ENCODE measurements at regions not wholly inside any gene's neighbourhood (a gene's known extent, or its start where the extent isn't known, plus 50 kb on each side); places are given as distances from the start of the nearest gene placed in this dataset.

DNA sequence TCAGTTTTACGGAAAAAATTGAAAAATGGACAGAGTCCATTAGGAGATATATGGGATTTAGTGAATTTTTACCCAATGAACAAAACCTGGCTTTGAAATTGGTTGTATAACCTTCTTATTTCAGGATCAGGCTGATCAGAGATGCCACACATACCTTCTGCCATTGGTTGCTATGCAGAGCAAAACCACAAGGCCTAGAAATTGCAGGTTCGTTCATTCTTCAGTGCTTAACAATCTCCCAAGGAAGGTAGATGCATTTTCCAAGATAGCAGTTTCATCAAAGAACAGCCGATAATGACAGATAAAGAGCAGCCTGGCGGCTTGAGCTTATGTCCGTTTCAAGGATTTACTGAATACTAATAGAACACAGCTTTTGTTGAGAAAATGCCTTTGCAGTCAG, 868.8 kb downstream of the EPHA4 start:
- FAIRE-seq (no peak), DNase-seq (ENCODE audit: extremely low read depth in 1 of 4, low spot score in 3 of 4) (no peak), ATAC-seq (no peak)
- Histone ChIP-seq H3K9me3 (replicated peaks; ENCODE audit: control insufficient read depth, insufficient read depth, low read depth, low read length) (no peaks in the 10 kb centered on the region; the same call in 1 of the 2 replicates), H3K9me1 (ENCODE audit: control insufficient read depth, insufficient read depth, low read length) (no peaks in the 10 kb centered on the region), H3K79me2 (ENCODE audit: control insufficient read depth, insufficient read depth, low read length) (no peaks in the 10 kb centered on the region), H3K4me3 (no peak overlapping the region), H2AFZ (ENCODE audit: low read depth, low read length) (no peak overlapping the region), H3K36me3 (ENCODE audit: control insufficient read depth, insufficient read depth, low read length) (no peaks in the 10 kb centered on the region), H3K27me3 (ENCODE audit: control insufficient read depth in 2 of 2, insufficient read depth in 2 of 2, low read length in 2 of 2) (no peaks in the 10 kb centered on the region), H3K4me2 (ENCODE audit: insufficient read depth, low read length) (no peak overlapping the region), H4K20me1 (replicated peaks; ENCODE audit: control insufficient read depth, insufficient read depth, low read length) (no peaks in the 10 kb centered on the region), H3K4me1 (replicated peaks in 1 of 2; ENCODE audit: control insufficient read depth in 2 of 2, insufficient read depth in 2 of 2, low read length in 2 of 2) (no peaks in the 10 kb centered on the region), H3K27ac (ENCODE audit: extremely low read depth, low read depth, low read length) (no peak overlapping the region), H3K9ac (ENCODE audit: insufficient read depth in 1 of 2, low read depth in 2 of 2, low read length in 2 of 2) (no peak overlapping the region)
- POLR2A ChIA-PET = no interaction called here
- BruUV-seq (replicated peaks) = no TSS peak
- intact Hi-C loops (cut with micrococcal nuclease) (no loop called here), in situ Hi-C loops (cut with MboI) (no loop called here)
- WGBS (ENCODE audit: insufficient coverage, low coverage, missing lambda C conversion rate) = 1% methylated on average over 5 of the region's 5 CpGs
- TF ChIP-seq HCFC1 (IDR thresholded peaks at IDR 0.05; ENCODE audit: low read depth, low read length) (no peak), NCOA1 (IDR thresholded peaks at IDR 0.05; ENCODE audit: low read depth) (no peak), ZNF232 (CRISPR knock-in tag; IDR thresholded peaks at IDR 0.05) (no peak), ZEB2 (IDR thresholded peaks at IDR 0.05) (no peak), TBL1XR1 (IDR thresholded peaks at IDR 0.05; ENCODE audit: low read length in 2 of 2) (no peak), PHTF2 (CRISPR knock-in tag; IDR thresholded peaks at IDR 0.05) (no peak), ZNF551 (CRISPR knock-in tag; IDR thresholded peaks at IDR 0.05) (no peak), SMARCA4 (IDR thresholded peaks at IDR 0.05) (no peak), TGIF2 (CRISPR knock-in tag; IDR thresholded peaks at IDR 0.05) (no peak), ETV1 (tag; conservative IDR thresholded peaks at IDR 0.05; ENCODE audit: low read depth) (no peak), DMBX1 (CRISPR knock-in tag; IDR thresholded peaks at IDR 0.05; ENCODE audit: borderline replicate concordance) (no peak), RNF2 (IDR thresholded peaks at IDR 0.05) (no peak), GABPB1 (CRISPR knock-in tag; IDR thresholded peaks at IDR 0.05) (no peak), KLF6 (CRISPR knock-in tag; IDR thresholded peaks at IDR 0.05; ENCODE audit: borderline replicate concordance) (no peak), HNRNPLL (IDR thresholded peaks at IDR 0.05; ENCODE audit: low read depth, low read length, poor library complexity, severe bottlenecking) (no peak), YBX1 (IDR thresholded peaks at IDR 0.05) (no peak)
- TF ChIP-seq, protein P1, sequence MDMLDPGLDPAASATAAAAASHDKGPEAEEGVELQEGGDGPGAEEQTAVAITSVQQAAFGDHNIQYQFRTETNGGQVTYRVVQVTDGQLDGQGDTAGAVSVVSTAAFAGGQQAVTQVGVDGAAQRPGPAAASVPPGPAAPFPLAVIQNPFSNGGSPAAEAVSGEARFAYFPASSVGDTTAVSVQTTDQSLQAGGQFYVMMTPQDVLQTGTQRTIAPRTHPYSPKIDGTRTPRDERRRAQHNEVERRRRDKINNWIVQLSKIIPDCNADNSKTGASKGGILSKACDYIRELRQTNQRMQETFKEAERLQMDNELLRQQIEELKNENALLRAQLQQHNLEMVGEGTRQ (CRISPR knock-in tag; IDR thresholded peaks at IDR 0.05) = no peak
- TF ChIP-seq, protein P2, sequence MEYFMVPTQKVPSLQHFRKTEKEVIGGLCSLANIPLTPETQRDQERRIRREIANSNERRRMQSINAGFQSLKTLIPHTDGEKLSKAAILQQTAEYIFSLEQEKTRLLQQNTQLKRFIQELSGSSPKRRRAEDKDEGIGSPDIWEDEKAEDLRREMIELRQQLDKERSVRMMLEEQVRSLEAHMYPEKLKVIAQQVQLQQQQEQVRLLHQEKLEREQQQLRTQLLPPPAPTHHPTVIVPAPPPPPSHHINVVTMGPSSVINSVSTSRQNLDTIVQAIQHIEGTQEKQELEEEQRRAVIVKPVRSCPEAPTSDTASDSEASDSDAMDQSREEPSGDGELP (CRISPR knock-in tag; IDR thresholded peaks at IDR 0.05; ENCODE audit: borderline replicate concordance) = no peak
- TF ChIP-seq, protein P3, sequence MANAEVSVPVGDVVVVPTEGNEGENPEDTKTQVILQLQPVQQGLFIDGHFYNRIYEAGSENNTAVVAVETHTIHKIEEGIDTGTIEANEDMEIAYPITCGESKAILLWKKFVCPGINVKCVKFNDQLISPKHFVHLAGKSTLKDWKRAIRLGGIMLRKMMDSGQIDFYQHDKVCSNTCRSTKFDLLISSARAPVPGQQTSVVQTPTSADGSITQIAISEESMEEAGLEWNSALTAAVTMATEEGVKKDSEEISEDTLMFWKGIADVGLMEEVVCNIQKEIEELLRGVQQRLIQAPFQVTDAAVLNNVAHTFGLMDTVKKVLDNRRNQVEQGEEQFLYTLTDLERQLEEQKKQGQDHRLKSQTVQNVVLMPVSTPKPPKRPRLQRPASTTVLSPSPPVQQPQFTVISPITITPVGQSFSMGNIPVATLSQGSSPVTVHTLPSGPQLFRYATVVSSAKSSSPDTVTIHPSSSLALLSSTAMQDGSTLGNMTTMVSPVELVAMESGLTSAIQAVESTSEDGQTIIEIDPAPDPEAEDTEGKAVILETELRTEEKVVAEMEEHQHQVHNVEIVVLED (CRISPR knock-in tag; IDR thresholded peaks at IDR 0.05) = no peak
- TF ChIP-seq, protein P4, sequence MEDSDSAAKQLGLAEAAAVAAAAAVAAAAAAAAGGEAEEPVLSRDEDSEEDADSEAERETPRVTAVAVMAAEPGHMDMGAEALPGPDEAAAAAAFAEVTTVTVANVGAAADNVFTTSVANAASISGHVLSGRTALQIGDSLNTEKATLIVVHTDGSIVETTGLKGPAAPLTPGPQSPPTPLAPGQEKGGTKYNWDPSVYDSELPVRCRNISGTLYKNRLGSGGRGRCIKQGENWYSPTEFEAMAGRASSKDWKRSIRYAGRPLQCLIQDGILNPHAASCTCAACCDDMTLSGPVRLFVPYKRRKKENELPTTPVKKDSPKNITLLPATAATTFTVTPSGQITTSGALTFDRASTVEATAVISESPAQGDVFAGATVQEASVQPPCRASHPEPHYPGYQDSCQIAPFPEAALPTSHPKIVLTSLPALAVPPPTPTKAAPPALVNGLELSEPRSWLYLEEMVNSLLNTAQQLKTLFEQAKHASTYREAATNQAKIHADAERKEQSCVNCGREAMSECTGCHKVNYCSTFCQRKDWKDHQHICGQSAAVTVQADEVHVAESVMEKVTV (CRISPR knock-in tag; IDR thresholded peaks at IDR 0.05) = no peak
- CTCF ChIA-PET (ENCODE audit: low intra/inter-chr PET ratio) = no interaction called here

Data from K562 (cell line).